HPDE6-E6E7 (cell line): ENCODE measurements at regions not wholly inside any gene's neighbourhood (a gene's known extent, or its start where the extent isn't known, plus 50 kb on each side); places are given as distances from the start of the nearest gene placed in this dataset.
"Not testable (repeated sequence)": the region's sequence is repeated elsewhere in the genome, so short reads cannot be mapped to it uniquely, and the experiment has no call there.

Experiments used
- DNase-seq: peaks from one replicate; pipeline ENCODE4 v3.0.0; 2011; ENCODE audit warnings: missing footprints; ENCODE audit errors: extremely low spot score

GRCh38 chr1:81542196-81542595 is 258.5 kb upstream of the ADGRL2 start:
- no peak for DNase-seq

DNA sequence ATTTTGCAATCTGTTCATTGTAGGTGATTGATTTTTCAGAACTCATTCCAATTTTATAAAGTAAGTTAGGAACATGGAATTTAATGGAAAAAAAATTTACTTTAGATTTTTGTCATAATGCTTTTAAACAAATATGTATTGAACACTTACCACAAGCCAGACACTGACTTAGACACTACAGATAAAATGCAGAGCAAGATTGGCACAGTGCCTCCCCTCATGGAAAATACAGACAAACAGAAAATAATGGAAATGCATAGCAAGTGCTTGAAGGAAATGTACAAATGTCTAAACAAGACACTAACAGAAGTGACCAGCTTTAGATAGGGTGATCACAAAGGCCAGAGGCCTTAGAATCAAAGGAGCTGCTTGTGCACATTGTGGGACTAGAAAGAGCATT is 260.5 kb upstream of the ADGRL2 start:
- no peak for DNase-seq

DNA sequence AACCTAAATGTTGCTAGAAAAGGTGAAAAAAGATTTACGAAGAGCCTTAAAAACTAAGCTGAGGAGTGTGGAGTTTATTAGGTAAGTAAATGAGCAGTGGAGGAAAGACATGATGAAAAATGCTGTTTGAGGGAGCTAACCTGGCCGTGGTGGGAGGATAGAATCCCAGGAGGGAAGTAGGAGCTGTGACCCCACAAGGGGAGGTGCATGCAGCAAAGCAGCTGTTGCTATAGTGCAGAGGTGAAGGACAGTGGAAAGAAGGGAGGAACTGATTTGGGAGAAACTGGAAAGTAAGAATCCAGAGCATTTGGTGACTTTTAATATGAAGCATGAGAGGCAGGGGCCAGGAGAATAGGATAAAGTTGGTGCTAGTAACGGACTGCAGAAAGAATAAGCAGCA is 271.7 kb upstream of the ADGRL2 start:
- DNase-seq, result no peak

- DNase-seq, result no peak
Measured at GRCh38 chr1:81525085-81525484, 275.6 kb upstream of the ADGRL2 start.

DNA sequence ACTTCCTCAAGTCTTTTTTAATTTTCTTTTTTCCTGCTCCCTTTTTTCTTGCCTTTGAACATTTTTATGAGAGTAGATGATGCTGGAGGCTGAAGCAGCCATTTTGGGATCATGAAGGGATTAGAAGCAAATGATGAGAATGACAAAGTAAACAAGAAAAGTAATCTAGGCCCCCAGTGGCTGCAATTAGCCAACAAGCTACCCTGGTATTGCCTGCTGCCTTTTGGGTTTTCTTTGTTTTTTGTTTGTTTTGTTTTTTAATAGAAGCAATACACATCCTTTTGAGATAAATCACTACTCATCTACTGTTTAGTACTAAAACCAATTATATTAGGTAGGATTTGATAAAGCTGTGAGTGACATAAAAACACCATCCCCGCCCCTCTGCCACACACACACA is 280.7 kb upstream of the ADGRL2 start:
- no peak for DNase-seq

DNA sequence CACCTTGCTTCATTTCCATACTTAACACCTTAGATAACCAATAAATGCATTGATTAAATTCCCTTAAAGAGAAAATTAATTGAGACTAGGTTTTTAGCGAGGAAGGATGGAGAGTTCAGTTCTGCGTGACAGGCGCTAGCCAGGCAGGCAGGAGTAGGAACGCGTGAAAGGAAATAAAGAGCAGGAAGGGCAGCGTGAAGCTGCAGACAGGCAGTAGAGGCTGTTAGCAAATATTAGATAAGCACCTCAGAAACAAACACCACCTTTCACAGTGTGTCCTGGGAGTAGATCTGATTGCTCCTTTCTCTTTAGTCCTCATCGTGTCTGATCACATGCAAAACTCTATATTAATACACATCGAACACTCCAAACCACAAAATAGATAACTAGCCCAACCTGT is 282.7 kb upstream of the ADGRL2 start:
- DNase-seq, result no peak

GRCh38 chr1:81513796-81514354 is 286.9 kb upstream of the ADGRL2 start:
- DNase-seq, result no peak

DNA sequence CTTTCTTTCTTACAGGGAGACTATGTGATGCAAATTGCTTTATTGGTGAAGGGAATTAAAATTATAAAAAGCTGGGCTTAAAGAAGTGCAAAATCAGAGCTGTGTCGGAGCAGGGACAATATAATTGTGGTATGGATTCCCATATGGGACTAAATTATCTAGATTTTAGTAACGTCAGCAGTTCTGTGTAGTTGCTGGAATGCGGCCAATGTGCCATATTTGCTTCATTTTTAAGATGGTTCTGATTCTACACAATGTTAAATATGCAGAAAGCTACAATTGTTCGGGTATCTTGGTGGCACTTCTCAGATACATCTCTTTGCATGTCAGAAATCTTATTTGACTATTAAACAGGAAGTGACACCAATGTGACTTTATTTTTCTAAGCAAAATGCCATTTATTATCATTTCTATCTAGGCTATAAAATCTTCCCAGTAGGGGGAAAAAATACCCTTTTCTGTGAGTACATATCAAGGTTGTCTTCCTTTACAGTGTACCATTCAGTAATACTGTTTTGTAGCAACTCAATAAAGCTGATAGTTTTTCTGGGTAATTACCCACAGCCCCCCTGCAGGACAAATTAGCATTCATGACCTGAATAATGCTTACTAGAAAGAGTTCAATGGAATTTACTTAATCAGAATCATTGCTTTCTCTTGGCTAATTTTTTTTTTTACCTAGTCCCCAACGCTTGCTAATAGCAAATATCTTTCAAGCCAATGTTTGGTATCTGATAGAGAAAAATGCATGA is 288.3 kb upstream of the ADGRL2 start:
- DNase-seq, result no peak

GRCh38 chr1:81511281-81511680 is 289.5 kb upstream of the ADGRL2 start:
- DNase-seq, result no peak

GRCh38 chr1:81510701-81511100 is 290.0 kb upstream of the ADGRL2 start:
- DNase-seq, result no peak

DNA sequence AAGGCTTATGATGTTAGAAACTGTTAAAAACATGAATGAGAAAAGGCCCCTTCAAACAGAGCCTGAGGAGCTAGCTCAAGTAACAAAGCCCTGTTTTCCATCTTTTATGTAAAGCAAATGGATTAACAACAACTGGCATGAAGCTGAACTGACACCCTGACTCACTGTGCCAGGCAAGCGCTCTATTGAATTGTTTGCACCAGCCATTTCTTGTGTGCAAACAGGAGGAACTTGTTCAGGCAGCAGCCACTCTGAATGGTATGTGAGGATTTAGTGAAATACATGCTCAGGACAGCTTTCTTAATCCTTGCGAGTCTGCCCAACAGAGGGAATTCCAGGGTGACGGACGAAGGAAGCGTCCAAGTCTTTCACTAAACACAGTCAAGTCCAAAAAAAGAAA is 291.1 kb upstream of the ADGRL2 start:
- peak; percentile 78 for DNase-seq

DNA sequence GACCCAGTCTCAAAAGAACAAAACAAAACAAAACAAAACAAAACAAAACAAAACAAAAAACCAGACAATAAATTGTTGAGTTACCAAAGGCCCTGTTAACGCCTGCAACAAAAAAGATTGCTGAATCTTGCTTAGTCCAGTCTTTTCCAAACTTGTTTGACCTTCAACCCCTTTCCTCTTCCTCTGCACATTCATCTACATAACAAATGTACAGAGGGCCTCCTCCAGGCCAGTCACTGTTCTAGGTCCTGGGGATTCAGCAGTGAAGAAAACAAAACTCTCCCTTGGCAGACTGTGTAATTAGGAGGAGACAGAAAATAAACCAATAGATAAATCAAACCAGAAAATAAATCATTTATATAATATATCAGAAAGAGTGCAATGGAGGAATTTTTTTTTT is 294.0 kb upstream of the ADGRL2 start:
- DNase-seq, result no peak

DNA sequence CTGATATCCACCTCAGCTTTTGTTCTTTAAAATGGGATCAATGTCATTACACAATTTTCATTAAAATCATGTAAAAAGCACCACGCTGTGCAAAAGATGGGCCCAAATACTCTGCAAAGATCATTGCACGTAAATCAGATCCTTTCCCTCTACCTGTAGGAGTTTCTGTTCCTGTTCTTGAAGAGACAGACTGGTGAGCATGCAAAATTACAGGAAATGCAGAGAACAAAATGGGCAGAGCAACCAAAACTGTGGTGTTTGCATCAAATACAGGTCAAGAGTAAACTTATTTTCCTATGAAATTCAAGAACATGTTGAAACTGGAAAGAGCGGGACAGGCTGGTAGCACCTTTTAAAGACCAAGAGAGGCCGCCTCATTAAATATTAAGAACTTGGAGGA is 294.9 kb upstream of the ADGRL2 start:
- DNase-seq, result no peak

- not testable (repeated sequence) for DNase-seq
Measured at GRCh38 chr1:81504820-81505219, 295.9 kb upstream of the ADGRL2 start.

DNA sequence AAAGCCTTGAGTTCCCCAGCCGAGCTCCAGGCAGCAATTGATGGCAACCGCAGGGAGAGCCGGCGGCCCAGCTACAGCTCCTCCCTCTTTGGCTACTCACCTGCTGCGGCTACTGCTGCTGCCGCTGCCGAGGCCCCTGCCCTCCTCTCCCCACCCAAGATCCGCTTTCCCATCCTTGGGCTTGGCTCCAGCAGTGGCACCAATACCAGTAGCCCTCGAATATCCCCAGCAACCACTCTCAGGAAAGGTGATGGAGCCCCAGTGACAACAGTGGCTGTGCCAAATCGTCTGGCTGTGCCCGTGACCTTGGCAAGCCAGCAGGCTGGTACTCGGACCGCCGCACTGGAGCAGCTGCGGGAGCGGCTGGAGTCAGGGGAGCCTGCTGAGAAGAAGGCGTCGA is 298.0 kb upstream of the ADGRL2 start:
- not testable (repeated sequence) for DNase-seq

- DNase-seq, result not testable (repeated sequence)
Measured at GRCh38 chr1:81501485-81501884, 299.2 kb upstream of the ADGRL2 start.

- no peak for DNase-seq
Measured at GRCh38 chr1:81499487-81499886, 301.2 kb upstream of the ADGRL2 start.

GRCh38 chr1:81498471-81499462 is 302.0 kb upstream of the ADGRL2 start:
- no peak for DNase-seq

GRCh38 chr1:81496349-81496748 is 304.4 kb upstream of the ADGRL2 start:
- DNase-seq, result no peak

GRCh38 chr1:81493102-81493869 is 307.4 kb upstream of the ADGRL2 start:
- no peak for DNase-seq

DNA sequence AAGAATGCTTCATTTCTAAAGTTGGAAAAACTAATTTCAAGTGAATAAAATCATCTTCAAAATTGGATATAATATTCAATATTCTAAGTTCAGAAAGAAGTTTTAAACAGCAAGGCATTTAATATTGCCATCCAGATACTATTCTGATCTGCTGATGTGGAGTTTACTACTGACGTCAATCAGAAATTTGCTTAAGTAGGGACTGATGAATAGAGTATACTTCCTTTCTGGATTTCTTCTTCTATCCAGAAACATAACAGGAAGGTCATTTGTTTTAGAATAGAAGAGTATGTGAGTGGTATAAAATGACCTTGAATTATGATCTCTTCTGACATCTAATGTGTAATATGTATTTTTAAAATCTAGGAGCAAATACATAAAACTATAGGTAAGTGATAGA is 308.1 kb upstream of the ADGRL2 start:
- DNase-seq, result no peak

DNA sequence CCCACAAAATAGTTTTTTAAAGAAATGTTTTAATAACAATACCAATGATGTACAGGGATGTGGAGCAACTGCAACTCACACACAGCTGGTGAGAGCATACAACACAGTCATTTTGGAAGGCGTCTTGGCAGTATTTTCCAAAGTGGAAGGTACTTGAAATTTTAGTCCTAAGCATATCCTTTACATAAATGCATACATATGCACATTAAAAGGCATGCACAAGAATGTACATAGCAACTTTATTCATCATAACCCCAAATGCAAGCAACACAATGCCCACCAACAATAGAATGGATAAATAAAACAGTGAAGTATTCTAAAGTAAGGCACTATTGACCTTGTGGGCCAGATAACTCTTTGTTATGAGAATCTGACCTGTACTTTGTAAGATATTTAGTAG is 310.1 kb upstream of the ADGRL2 start:
- no peak for DNase-seq
